Neural progenitor cell (in vitro differentiated cells): ENCODE measurements at regions not wholly inside any gene's neighbourhood (a gene's known extent, or its start where the extent isn't known, plus 50 kb on each side); places are given as distances from the start of the nearest gene placed in this dataset.
A peak's percentile ranks its signal among the peaks of the same experiment; 100 is the strongest.

Experiments used
- DNase-seq: peaks from one replicate; pipeline ENCODE4 v3.0.0-alpha.2; 2016; ENCODE audit warnings: low spot score
- H2AFZ ChIP-seq: fragments of 200-600 bp; sonication (generic); replicated peaks from 2 replicates; pipeline ENCODE4 v1.6.1; 2016; ENCODE audit warnings: antibody characterized with exemption
- H3F3A ChIP-seq: fragments of 200-600 bp; sonication (generic); 2 replicates; pipeline ENCODE4 v1.6.1; 2016; ENCODE audit warnings: antibody characterized with exemption, low read depth
- H3K27ac ChIP-seq: fragments of 200-600 bp; sonication (generic); 2 replicates; pipeline ENCODE4 v1.5.1; 2016; ENCODE audit warnings: mild to moderate bottlenecking
- H3K27me3 ChIP-seq: fragments of 200-600 bp; sonication (generic); 2 replicates; pipeline ENCODE4 v1.6.1; 2016; ENCODE audit warnings: mild to moderate bottlenecking, moderate library complexity
- H3K36me3 ChIP-seq: fragments of 200-600 bp; sonication (generic); 2 replicates; pipeline ENCODE4 v1.5.1; 2016
- H3K4me1 ChIP-seq: fragments of 200-600 bp; sonication (generic); 2 replicates; pipeline ENCODE4 v1.6.1; 2016; ENCODE audit warnings: mixed run types
- H3K4me2 ChIP-seq: fragments of 200-600 bp; sonication (generic); 2 replicates; pipeline ENCODE4 v1.6.1; 2016
- H3K4me3 ChIP-seq: fragments of 200-600 bp; sonication (generic); 2 replicates; pipeline ENCODE4 v1.5.1; 2016
- H3K79me2 ChIP-seq: fragments of 200-600 bp; sonication (generic); 2 replicates; pipeline ENCODE4 v1.6.1; 2016; ENCODE audit warnings: low read depth
- H3K9ac ChIP-seq: fragments of 200-600 bp; sonication (generic); 2 replicates; pipeline ENCODE4 v1.6.1; 2016
- H3K9me3 ChIP-seq: fragments of 200-600 bp; sonication (generic); 2 replicates; pipeline ENCODE4 v1.5.1; 2016; ENCODE audit warnings: low read depth
- H4K20me1 ChIP-seq: fragments of 200-600 bp; sonication (generic); 2 replicates; pipeline ENCODE4 v1.6.1; 2016; ENCODE audit warnings: low read depth
- H3K27ac Mint-ChIP-seq: 3 replicates; pipeline ENCODE4 v1.8.0; 2021; ENCODE audit warnings: mixed read lengths
- H3K27me3 Mint-ChIP-seq: 2 replicates; pipeline ENCODE4 v1.8.0; 2022; ENCODE audit warnings: low read depth, mild to moderate bottlenecking, inconsistent platforms, moderate library complexity, mixed read lengths; ENCODE audit not compliant: insufficient read depth
- H3K36me3 Mint-ChIP-seq: 3 replicates; pipeline ENCODE4 v1.8.0; 2021; ENCODE audit warnings: mixed read lengths
- H3K4me1 Mint-ChIP-seq: 3 replicates; pipeline ENCODE4 v1.8.0; 2021; ENCODE audit warnings: mixed read lengths
- H3K4me3 Mint-ChIP-seq: 3 replicates; pipeline ENCODE4 v1.8.0; 2021; ENCODE audit warnings: mild to moderate bottlenecking, moderate library complexity, mixed read lengths
- H3K9me3 Mint-ChIP-seq: 3 replicates; pipeline ENCODE4 v1.8.0; 2020; ENCODE audit warnings: mixed read lengths
- EZH2 ChIP-seq: fragments of 200-600 bp; sonication (generic); IDR thresholded peaks from 2 replicates; pipeline ENCODE4 v1.6.1; 2017; ENCODE audit warnings: antibody characterized with exemption, mild to moderate bottlenecking, moderate library complexity
- EZH2phosphoT487 ChIP-seq: fragments of 200-600 bp; sonication (generic); IDR thresholded peaks from 2 replicates; pipeline ENCODE4 v1.6.1; 2017; ENCODE audit warnings: antibody characterized with exemption
- TF ChIP-seq, protein P1 (sequence below): fragments of 200-600 bp; sonication (generic); IDR thresholded peaks from 2 replicates; pipeline ENCODE4 v1.5.1; 2017; ENCODE audit warnings: antibody characterized with exemption, mild to moderate bottlenecking

DNA sequence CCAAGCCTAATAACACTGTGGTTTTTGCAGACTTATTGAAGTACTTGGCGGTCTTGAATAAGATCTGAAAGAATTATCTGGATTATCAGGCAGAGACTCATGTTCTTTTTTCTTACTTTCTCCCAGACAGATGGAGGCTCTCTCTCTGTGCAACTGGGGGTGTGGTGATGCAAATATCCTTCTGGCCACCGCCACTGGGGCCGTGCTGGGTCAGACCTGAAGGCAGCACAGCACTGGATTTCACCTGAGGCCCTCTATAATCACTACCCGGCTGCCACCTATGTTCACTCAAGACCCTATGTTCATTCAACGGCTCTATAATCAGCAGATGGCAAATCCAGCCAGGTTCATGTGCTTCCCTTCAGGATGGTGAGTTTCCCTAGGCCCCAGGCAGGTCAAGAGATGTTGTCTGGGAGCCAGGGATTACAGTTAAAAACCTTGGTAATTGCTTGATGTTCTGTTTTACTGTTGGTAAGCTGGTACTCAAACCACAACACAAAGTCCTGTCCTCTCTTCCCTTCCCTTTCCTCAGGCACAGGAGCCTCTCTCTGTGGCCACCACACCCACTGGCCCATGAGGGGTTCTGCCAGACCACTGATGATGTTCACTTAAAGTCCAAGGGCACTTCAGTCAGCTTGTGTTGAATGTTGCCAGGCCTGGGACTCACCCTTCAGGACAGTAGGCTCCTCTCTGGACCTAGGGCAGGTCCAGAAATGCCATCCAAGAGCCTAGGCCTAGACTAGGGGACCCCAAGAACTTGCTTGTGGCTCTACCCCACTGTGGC is 205.3 kb upstream of the GCFC2 start:
- DNase-seq: no peak
- no peaks in the 10 kb centered on the region for H3K27me3 ChIP-seq
- no peak overlapping the region for H3K9ac ChIP-seq
- Mint-ChIP-seq H3K36me3 (no peaks in the 10 kb centered on the region), H3K27ac (no peak overlapping the region), H3K27me3 (no peaks in the 10 kb centered on the region), H3K4me1 (peaks cover 15% of the 10 kb centered on the region), H3K4me3 (no peak overlapping the region), H3K9me3 (peaks cover 5% of the 10 kb centered on the region)
- peaks cover 8% of the 10 kb centered on the region for H3K4me1 ChIP-seq
- H3K4me3 ChIP-seq: no peak overlapping the region
- no peak overlapping the region for H3K4me2 ChIP-seq
- no peaks in the 10 kb centered on the region for H3K36me3 ChIP-seq
- no peaks in the 10 kb centered on the region for H3K9me3 ChIP-seq
- H3K27ac ChIP-seq: no peak overlapping the region
- no peak overlapping the region for H2AFZ ChIP-seq
- TF ChIP-seq EZH2 (no peak), EZH2phosphoT487 (no peak)
- TF ChIP-seq, protein P1, sequence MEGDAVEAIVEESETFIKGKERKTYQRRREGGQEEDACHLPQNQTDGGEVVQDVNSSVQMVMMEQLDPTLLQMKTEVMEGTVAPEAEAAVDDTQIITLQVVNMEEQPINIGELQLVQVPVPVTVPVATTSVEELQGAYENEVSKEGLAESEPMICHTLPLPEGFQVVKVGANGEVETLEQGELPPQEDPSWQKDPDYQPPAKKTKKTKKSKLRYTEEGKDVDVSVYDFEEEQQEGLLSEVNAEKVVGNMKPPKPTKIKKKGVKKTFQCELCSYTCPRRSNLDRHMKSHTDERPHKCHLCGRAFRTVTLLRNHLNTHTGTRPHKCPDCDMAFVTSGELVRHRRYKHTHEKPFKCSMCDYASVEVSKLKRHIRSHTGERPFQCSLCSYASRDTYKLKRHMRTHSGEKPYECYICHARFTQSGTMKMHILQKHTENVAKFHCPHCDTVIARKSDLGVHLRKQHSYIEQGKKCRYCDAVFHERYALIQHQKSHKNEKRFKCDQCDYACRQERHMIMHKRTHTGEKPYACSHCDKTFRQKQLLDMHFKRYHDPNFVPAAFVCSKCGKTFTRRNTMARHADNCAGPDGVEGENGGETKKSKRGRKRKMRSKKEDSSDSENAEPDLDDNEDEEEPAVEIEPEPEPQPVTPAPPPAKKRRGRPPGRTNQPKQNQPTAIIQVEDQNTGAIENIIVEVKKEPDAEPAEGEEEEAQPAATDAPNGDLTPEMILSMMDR: no peak
- H3F3A ChIP-seq: peaks cover 8% of the 10 kb centered on the region
- H4K20me1 ChIP-seq: no peaks in the 10 kb centered on the region
- no peaks in the 10 kb centered on the region for H3K79me2 ChIP-seq

DNA sequence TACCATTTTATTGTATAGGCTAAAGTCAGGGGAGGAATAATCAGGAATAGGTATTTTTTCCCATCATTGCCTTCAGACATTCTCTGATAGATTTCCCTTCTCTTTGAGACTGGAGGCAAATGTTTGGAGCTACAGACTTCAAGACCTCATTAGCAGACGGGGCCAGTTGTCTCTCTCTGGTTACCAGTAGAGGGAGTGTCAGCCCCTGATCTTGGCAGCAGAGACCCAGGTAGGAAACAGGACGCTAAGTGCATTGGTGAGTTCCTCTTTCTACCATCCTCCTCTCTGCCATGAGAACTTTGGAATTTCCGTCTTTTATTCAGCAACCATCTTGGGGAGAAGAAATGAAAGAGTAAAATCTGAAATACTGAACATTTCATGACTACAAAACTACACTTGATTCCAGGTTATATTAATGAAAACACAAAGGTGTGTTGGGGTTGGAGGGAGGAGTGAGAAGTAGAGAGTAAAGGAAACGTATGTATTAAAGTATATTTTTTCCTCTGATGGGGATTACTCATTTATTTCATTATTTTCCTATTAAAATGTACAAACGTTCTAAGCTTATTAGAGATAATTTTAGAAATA is 186.2 kb upstream of the GCFC2 start:
- Histone ChIP-seq H3K36me3 (no peaks in the 10 kb centered on the region), H4K20me1 (no peaks in the 10 kb centered on the region), H3K79me2 (no peaks in the 10 kb centered on the region), H3K27me3 (no peaks in the 10 kb centered on the region), H3F3A (no peaks in the 10 kb centered on the region), H3K4me3 (no peak overlapping the region), H3K4me2 (no peak overlapping the region), H2AFZ (no peak overlapping the region), H3K27ac (no peak overlapping the region), H3K9me3 (no peaks in the 10 kb centered on the region), H3K4me1 (no peaks in the 10 kb centered on the region), H3K9ac (no peak overlapping the region)
- Mint-ChIP-seq H3K9me3 (peaks cover 2% of the 10 kb centered on the region), H3K27ac (no peak overlapping the region), H3K4me1 (peaks cover 5% of the 10 kb centered on the region), H3K36me3 (no peaks in the 10 kb centered on the region), H3K4me3 (no peak overlapping the region), H3K27me3 (no peaks in the 10 kb centered on the region)
- peak; percentile 81 for DNase-seq
- no peak for TF ChIP-seq EZH2phosphoT487
- TF ChIP-seq, protein P1: peak; percentile 85

DNA sequence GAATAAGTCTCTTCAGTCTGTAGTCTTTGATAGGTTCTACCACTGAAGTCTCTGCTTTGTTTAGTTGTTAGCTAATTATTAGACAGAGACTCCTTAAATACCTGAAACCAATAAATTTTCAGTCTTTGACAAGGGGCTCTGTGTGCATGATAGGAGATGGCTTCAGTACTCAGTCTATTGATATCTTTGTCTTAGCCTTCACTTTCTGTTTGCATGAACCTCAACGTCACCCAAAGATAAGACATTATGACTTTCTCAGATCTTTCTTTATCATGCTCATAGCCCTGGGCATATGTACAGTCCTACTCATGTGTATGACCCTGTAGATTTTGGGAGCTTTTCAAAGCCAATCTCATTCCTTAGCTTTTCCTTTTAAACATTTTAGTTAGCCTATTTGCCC is 183.5 kb upstream of the GCFC2 start:
- H3K9ac ChIP-seq: no peak overlapping the region
- TF ChIP-seq EZH2phosphoT487 (no peak), EZH2 (no peak)
- TF ChIP-seq, protein P1: no peak
- Mint-ChIP-seq H3K4me1 (peaks cover 5% of the 10 kb centered on the region), H3K27ac (no peak overlapping the region), H3K36me3 (no peaks in the 10 kb centered on the region), H3K4me3 (no peak overlapping the region), H3K27me3 (no peaks in the 10 kb centered on the region), H3K9me3 (peaks cover 2% of the 10 kb centered on the region)
- H3K4me3 ChIP-seq: no peak overlapping the region
- H3K27me3 ChIP-seq: no peaks in the 10 kb centered on the region
- H3K9me3 ChIP-seq: no peaks in the 10 kb centered on the region
- H3F3A ChIP-seq: no peaks in the 10 kb centered on the region
- H3K4me1 ChIP-seq: no peaks in the 10 kb centered on the region
- H3K36me3 ChIP-seq: no peaks in the 10 kb centered on the region
- H3K27ac ChIP-seq: no peak overlapping the region
- no peak overlapping the region for H2AFZ ChIP-seq
- H3K4me2 ChIP-seq: no peak overlapping the region
- DNase-seq: no peak
- H3K79me2 ChIP-seq: no peaks in the 10 kb centered on the region
- no peaks in the 10 kb centered on the region for H4K20me1 ChIP-seq
